ENCODE measurements at regions not wholly inside any gene's neighbourhood (a gene's known extent, or its start where the extent isn't known, plus 50 kb on each side); places are given as distances from the start of the nearest gene placed in this dataset.

DNA sequence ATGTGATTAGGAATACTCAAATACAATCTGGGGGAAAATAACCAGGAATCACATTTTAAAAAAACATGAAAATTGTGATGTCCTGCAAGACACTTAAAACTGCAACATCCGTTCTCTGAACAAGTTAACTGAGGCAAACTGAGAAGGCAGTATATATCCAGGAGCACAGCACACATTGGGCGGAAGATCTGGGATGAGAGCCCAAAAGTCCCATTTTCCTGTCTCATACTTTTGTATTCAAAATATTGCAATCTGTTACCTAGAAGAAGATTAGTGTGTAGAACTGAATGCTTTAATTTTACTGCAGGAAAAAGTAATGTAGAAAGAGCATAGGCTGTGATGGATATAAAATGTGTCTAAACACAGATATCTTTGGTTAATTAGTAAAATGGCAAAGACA, 276.8 kb upstream of the FANCL start:
- FAIRE-seq (no peak), DNase-seq (ENCODE audit: insufficient read length, low spot score) (no peak)
- TF ChIP-seq, protein P1, sequence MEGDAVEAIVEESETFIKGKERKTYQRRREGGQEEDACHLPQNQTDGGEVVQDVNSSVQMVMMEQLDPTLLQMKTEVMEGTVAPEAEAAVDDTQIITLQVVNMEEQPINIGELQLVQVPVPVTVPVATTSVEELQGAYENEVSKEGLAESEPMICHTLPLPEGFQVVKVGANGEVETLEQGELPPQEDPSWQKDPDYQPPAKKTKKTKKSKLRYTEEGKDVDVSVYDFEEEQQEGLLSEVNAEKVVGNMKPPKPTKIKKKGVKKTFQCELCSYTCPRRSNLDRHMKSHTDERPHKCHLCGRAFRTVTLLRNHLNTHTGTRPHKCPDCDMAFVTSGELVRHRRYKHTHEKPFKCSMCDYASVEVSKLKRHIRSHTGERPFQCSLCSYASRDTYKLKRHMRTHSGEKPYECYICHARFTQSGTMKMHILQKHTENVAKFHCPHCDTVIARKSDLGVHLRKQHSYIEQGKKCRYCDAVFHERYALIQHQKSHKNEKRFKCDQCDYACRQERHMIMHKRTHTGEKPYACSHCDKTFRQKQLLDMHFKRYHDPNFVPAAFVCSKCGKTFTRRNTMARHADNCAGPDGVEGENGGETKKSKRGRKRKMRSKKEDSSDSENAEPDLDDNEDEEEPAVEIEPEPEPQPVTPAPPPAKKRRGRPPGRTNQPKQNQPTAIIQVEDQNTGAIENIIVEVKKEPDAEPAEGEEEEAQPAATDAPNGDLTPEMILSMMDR (IDR thresholded peaks at IDR 0.05; ENCODE audit: insufficient read depth, missing control alignments) = no peak

DNA sequence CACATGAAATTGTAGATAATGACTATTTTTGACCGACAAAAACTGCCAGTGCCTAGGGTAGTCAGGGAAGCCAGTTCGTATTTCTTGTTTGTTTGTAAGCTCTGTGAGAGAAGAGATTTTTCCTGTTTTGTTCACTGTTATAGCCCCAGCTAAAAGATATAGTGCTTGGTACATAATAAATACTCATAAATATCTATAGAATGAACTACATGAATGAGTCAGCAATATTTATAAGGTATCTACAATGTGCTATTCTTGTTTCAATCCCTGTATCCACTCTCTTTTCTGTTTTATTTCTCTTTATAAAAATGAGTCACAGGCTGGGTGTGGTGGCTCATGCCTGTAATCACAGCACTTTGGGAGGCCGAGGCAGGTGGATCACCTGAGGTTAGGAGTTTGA, 275.6 kb upstream of the FANCL start:
- DNase-seq (ENCODE audit: insufficient read length, low spot score) = no peak
- FAIRE-seq = no peak

DNA sequence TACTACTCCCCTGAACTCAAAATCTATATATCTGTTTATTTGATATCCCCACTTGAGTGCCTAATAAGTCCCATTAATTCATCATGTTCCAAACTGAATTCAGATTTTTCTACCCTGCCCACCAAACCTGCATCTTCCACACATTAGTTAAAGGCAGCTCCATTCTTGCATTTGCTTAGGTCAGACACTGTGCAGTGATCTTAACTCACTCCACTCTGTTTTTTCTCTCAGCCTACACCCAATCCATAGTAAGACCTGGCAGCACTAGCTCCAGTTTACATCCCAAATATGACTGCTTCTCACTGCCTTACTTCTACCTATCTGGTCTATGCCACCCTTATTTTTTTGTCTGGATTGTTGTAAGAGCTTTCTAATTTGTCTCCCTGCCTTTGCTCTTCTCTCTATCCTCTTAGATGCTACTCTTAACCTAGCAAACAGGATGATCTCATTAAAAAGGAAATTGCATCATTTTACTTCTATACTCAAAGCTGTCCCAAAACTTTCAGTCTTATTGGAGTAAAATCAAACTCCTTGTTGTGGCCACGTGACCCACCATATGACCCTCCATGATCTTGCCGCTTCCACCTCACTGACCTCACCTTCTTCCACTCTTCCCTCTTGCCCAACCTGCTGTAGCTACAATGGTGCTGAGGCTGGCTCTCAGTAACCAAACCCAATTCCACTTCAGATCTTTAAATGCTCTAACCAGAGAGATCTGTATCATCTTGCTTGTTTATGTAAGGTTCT, 274.9 kb upstream of the FANCL start:
- no peak for FAIRE-seq
- no peak for DNase-seq (ENCODE audit: insufficient read length, low spot score)
- TF ChIP-seq, protein P1 (IDR thresholded peaks at IDR 0.05; ENCODE audit: insufficient read depth, missing control alignments) = no peak

More for the DNA sequence above, 275.6 kb upstream of the FANCL start:
- TF ChIP-seq, protein P1 (IDR thresholded peaks at IDR 0.05; ENCODE audit: insufficient read depth, missing control alignments) = no peak

DNA sequence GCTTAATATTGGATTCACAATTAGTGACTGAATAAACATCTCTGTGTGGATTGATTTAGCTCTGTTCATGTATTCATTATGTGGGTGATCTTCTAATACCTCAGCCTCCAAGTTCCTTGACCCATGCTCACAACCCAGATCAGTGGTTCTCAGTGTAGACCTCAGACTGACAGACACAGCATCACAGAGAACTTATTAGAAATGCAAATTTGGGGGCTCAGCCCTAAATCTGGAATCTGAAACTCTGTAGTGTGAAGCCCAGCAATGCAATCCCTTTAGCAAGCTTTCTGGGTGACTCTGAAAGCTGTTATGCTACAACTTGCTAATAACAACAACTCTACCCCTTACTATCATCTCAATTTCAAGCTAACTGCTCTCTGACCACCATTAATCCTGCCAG, 273.1 kb upstream of the FANCL start:
- DNase-seq (ENCODE audit: insufficient read length, low spot score) = no peak
- no peak for FAIRE-seq
- TF ChIP-seq, protein P1 (IDR thresholded peaks at IDR 0.05; ENCODE audit: insufficient read depth, missing control alignments) = no peak

DNA sequence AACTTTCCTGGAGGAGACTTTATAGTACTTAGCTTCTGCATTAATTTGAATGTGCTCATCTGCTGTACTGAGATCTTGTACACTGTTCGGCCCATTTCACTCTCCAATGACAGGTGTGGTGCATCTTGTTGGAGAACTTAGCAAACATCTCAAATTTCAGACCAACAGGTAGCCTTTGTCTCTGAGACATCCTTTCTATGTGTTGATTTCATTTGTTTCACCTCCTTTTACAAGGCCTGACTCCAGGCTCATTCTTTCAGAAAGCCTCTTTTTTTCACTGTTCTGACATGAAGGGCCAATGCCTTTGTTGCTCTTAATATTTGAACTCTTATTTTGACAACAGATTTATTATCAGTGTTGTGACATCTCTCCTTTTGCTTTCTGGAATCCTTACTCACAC, 271.8 kb upstream of the FANCL start:
- DNase-seq (ENCODE audit: insufficient read length, low spot score) (no peak), FAIRE-seq (no peak)
- TF ChIP-seq, protein P1 (IDR thresholded peaks at IDR 0.05; ENCODE audit: insufficient read depth, missing control alignments) = no peak

DNA sequence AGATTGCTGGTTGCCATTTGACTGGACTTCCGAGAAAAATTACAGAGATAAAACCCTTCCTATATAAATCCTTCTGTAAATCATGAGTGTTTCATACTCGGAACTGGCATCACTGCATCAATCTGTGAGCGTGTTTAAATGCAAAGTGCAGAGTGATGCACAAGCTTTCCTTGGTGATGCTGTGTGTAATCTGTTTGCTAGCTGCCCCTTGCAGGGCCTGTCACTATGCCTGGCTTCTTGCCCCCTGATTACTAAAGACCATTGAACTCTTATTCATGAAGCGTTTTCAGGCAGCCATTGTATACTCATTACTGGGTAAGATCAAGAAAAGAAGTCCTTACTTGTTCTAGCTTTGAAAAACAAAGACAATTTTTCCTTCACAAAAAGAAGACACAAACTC, 266.9 kb upstream of the FANCL start:
- no peak for FAIRE-seq
- no peak for DNase-seq (ENCODE audit: insufficient read length, low spot score)
- TF ChIP-seq, protein P1 (IDR thresholded peaks at IDR 0.05; ENCODE audit: insufficient read depth, missing control alignments) = no peak

DNA sequence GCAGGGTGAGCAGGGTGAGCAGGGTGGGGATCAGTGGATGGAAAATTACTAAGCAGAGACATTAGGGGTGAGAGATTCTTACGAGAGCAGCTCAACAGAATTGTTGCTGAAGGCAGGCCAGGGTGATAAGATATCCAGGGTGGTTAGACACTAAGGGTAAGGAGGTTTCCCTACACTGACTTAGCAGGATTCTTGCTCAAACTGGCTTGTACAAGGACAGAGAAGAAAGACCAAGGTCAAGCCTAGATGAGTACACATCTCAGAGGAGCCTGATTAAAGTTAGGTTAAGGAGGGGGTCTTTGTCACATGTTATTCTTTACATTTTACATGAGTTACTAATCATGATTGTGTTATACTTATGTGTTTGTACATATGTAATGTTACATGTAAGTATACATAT, 262.8 kb upstream of the FANCL start:
- TF ChIP-seq, protein P1 (IDR thresholded peaks at IDR 0.05; ENCODE audit: insufficient read depth, missing control alignments) = no peak
- no peak for FAIRE-seq
- DNase-seq (ENCODE audit: insufficient read length, low spot score) = no peak
